ENCODE measurements at regions not wholly inside any gene's neighbourhood (a gene's known extent, or its start where the extent isn't known, plus 50 kb on each side); places are given as distances from the start of the nearest gene placed in this dataset.

DNA sequence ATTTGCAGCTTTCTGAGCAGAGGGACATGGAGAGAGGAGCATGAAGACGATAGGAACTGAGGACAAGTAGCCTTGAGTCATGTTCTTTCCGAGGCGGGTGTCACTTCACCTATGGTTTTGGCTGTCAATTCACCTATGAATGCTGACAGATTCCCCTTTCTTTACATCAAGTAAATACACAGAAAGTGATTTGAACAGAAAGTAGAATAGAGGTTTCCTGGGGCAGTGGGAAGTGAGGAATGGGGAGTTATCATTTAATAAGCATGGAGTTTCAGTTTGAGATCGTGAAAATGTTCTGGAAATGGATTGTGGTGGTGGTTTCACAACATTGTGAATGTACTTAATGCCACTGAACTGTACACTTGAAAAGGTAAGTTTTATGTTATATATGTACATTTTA is 138.4 kb upstream of the MDFIC start:
- TF ChIP-seq, protein P1, sequence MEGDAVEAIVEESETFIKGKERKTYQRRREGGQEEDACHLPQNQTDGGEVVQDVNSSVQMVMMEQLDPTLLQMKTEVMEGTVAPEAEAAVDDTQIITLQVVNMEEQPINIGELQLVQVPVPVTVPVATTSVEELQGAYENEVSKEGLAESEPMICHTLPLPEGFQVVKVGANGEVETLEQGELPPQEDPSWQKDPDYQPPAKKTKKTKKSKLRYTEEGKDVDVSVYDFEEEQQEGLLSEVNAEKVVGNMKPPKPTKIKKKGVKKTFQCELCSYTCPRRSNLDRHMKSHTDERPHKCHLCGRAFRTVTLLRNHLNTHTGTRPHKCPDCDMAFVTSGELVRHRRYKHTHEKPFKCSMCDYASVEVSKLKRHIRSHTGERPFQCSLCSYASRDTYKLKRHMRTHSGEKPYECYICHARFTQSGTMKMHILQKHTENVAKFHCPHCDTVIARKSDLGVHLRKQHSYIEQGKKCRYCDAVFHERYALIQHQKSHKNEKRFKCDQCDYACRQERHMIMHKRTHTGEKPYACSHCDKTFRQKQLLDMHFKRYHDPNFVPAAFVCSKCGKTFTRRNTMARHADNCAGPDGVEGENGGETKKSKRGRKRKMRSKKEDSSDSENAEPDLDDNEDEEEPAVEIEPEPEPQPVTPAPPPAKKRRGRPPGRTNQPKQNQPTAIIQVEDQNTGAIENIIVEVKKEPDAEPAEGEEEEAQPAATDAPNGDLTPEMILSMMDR (conservative IDR thresholded peaks at IDR 0.05; ENCODE audit: low read depth, low read length), result no peak
- TF ChIP-seq EZH2 (IDR thresholded peaks at IDR 0.05; ENCODE audit: borderline replicate concordance, low read depth, low read length, poor library complexity, severe bottlenecking), result no peak

All from A673 (cell line).